SH-SY5Y (cell line): ENCODE measurements at regions not wholly inside any gene's neighbourhood (a gene's known extent, or its start where the extent isn't known, plus 50 kb on each side); places are given as distances from the start of the nearest gene placed in this dataset.

Experiments used
- GATA2 ChIP-seq: IDR thresholded peaks from 2 replicates; pipeline ENCODE4 v1.6.1; 2011; ENCODE audit warnings: mild to moderate bottlenecking, low read depth, low read length
- GATA3 ChIP-seq: IDR thresholded peaks from 2 replicates; pipeline ENCODE4 v1.6.1; 2011; ENCODE audit warnings: low read depth, mild to moderate bottlenecking, low read length, moderate library complexity

DNA sequence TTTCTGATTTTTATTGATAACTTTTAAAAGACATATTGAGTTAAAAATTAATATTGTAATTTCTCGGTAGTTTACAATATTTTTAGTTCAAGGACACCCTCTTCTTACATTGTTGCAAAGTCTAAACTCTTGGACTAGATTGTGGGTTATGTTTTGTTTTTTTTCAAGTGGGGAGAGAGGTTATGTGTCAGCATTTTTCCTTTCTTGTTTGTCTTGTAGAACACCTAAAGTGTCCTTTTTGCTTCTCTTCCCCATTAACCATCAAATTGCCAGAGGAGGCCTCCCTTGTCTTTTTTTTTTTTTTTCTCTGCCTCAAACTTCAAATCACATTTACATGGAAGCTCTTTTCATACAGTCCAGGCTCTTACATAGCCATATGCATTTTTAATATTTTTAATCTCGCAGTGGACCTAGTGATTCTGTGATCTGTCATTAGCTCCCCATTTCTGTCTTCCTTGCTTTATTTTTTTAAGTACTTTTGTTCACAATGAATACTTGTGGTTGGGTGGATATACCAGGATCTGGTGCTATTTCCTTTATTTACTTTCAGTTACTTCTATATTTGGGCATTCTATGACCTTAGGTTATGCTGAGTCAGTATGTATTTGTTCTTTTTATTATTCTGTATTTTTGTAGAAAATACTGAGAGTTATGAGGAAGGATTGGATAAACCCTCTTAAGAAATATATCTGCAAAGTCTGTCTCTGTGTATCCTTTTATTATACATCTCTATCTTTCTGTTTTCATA lies 2280.6 kb upstream of the ACO1 start:
- TF ChIP-seq GATA2 (no peak), GATA3 (no peak)
